Upper lobe of left lung (tissue), 4 donors: ENCODE measurements at regions not wholly inside any gene's neighbourhood (a gene's known extent, or its start where the extent isn't known, plus 50 kb on each side); places are given as distances from the start of the nearest gene placed in this dataset.
"Not testable (repeated sequence)": the region's sequence is repeated elsewhere in the genome, so short reads cannot be mapped to it uniquely, and the experiment has no call there.

Experiments
- POLR2A ChIP-seq, 4 donors: fragments of 450-650 bp; IDR thresholded peaks; one replicate each; pipeline ENCODE4 v1.5.1; 2016 to 2017; ENCODE audit warnings: antibody characterized with exemption in 4 of 4, mild to moderate bottlenecking in 2 of 4
- POLR2AphosphoS5 ChIP-seq, 2 donors: sonication (generic); formaldehyde crosslinking; IDR thresholded peaks; one replicate each; pipeline ENCODE4 v1.5.1; 2017; ENCODE audit warnings: antibody characterized with exemption in 2 of 2
- TF ChIP-seq, protein P1 (sequence below), 6 experiments: fragments of 450-650 bp in 4 of 6; fragments of 200-600 bp in 2 of 6; sonication (generic) in 2 of 6; IDR thresholded peaks; one replicate each; pipeline ENCODE4 v1.5.1; 2016 to 2019; ENCODE audit warnings: antibody characterized with exemption in 6 of 6

DNA sequence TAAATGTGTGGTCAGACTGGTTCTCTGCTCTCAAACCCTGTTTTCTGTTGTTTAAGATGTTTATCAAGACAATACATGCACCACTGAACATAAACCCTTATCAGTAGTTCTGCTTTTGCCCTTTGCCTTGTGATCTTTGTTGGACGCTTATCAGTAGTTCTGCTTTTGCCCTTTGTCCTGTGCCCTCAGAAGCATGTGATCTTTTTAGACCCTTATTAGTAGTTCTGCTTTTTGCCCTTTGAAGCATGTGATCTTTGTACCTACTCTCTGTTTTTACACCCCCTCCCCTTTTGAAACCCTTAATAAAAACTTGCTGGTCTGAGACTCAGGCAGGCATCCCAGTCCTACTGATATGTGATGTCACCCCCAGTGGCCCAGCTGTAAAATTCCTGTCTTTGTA lies 121.7 kb upstream of the GC start:
- TF ChIP-seq, protein P1, sequence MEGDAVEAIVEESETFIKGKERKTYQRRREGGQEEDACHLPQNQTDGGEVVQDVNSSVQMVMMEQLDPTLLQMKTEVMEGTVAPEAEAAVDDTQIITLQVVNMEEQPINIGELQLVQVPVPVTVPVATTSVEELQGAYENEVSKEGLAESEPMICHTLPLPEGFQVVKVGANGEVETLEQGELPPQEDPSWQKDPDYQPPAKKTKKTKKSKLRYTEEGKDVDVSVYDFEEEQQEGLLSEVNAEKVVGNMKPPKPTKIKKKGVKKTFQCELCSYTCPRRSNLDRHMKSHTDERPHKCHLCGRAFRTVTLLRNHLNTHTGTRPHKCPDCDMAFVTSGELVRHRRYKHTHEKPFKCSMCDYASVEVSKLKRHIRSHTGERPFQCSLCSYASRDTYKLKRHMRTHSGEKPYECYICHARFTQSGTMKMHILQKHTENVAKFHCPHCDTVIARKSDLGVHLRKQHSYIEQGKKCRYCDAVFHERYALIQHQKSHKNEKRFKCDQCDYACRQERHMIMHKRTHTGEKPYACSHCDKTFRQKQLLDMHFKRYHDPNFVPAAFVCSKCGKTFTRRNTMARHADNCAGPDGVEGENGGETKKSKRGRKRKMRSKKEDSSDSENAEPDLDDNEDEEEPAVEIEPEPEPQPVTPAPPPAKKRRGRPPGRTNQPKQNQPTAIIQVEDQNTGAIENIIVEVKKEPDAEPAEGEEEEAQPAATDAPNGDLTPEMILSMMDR (IDR thresholded peaks at IDR 0.05) = not testable (repeated sequence)
- TF ChIP-seq POLR2A, POLR2AphosphoS5 (IDR thresholded peaks at IDR 0.05): not testable (repeated sequence)
